GM08714 (cell line): ENCODE measurements at regions not wholly inside any gene's neighbourhood (a gene's known extent, or its start where the extent isn't known, plus 50 kb on each side); places are given as distances from the start of the nearest gene placed in this dataset.

Experiments used
- H3K4me3 ChIP-seq: fragments of 200-500 bp; sonication (Bioruptor generic); 2 replicates; pipeline ENCODE4 v1.5.1; 2014; ENCODE audit warnings: mild to moderate bottlenecking, low read length, inconsistent platforms
- ZNF274 ChIP-seq: IDR thresholded peaks from 2 replicates; pipeline ENCODE4 v1.6.1; 2012; ENCODE audit warnings: mild to moderate bottlenecking, low read depth, low read length

- H3K4me3 ChIP-seq: no peak overlapping the region
- TF ChIP-seq ZNF274: no peak
Measured at GRCh38 chr12:41745593-41745992, 399.1 kb downstream of the GXYLT1 start.

GRCh38 chr12:41743835-41744234 lies 400.8 kb downstream of the GXYLT1 start:
- no peak for TF ChIP-seq ZNF274
- H3K4me3 ChIP-seq: no peak overlapping the region

- no peak overlapping the region for H3K4me3 ChIP-seq
- no peak for TF ChIP-seq ZNF274
Measured at GRCh38 chr12:41739066-41739465, 405.6 kb downstream of the GXYLT1 start.

GRCh38 chr12:41737423-41737822 lies 407.3 kb downstream of the GXYLT1 start:
- TF ChIP-seq ZNF274: no peak
- no peak overlapping the region for H3K4me3 ChIP-seq

GRCh38 chr12:41736436-41736835 lies 408.2 kb downstream of the GXYLT1 start:
- TF ChIP-seq ZNF274: no peak
- no peak overlapping the region for H3K4me3 ChIP-seq

GRCh38 chr12:41731691-41732090 lies 413.0 kb downstream of the GXYLT1 start:
- no peak overlapping the region for H3K4me3 ChIP-seq
- TF ChIP-seq ZNF274: no peak

GRCh38 chr12:41731061-41731460 lies 413.6 kb downstream of the GXYLT1 start:
- no peak overlapping the region for H3K4me3 ChIP-seq
- no peak for TF ChIP-seq ZNF274

GRCh38 chr12:41724216-41724615 lies 420.5 kb downstream of the GXYLT1 start:
- TF ChIP-seq ZNF274: no peak

GRCh38 chr12:41719214-41719613 lies 425.5 kb downstream of the GXYLT1 start:
- H3K4me3 ChIP-seq: no peak overlapping the region
- TF ChIP-seq ZNF274: no peak

More at GRCh38 chr12:41724216-41724615, 420.5 kb downstream of the GXYLT1 start:
- no peak overlapping the region for H3K4me3 ChIP-seq

- no peak overlapping the region for H3K4me3 ChIP-seq
- no peak for TF ChIP-seq ZNF274
Measured at GRCh38 chr12:41715256-41715655, 429.4 kb downstream of the GXYLT1 start.

- no peak for TF ChIP-seq ZNF274
- H3K4me3 ChIP-seq: no peak overlapping the region
Measured at GRCh38 chr12:41709463-41710285, 435.0 kb downstream of the GXYLT1 start.

- no peak for TF ChIP-seq ZNF274
- no peak overlapping the region for H3K4me3 ChIP-seq
Measured at GRCh38 chr12:41709012-41709411, 435.7 kb downstream of the GXYLT1 start.

- no peak overlapping the region for H3K4me3 ChIP-seq
- no peak for TF ChIP-seq ZNF274
Measured at GRCh38 chr12:41706376-41706775, 438.3 kb downstream of the GXYLT1 start.

- no peak overlapping the region for H3K4me3 ChIP-seq
- TF ChIP-seq ZNF274: no peak
Measured at GRCh38 chr12:41701943-41702601, 442.6 kb downstream of the GXYLT1 start.

- TF ChIP-seq ZNF274: no peak
- no peak overlapping the region for H3K4me3 ChIP-seq
Measured at GRCh38 chr12:41700940-41701339, 443.7 kb downstream of the GXYLT1 start.
